WERI-Rb-1 (cell line): ENCODE measurements at regions not wholly inside any gene's neighbourhood (a gene's known extent, or its start where the extent isn't known, plus 50 kb on each side); places are given as distances from the start of the nearest gene placed in this dataset.

Source experiments
- DNase-seq: peaks from one replicate; pipeline ENCODE4 v3.0.0-alpha.2; 2020
- H3K27ac ChIP-seq: fragments of 250-450 bp; sonication (Bioruptor Pico); 2 replicates; pipeline ENCODE4 v1.5.1; 2020; ENCODE audit warnings: mild to moderate bottlenecking, moderate library complexity
- H3K27me3 ChIP-seq: fragments of 250-450 bp; sonication (Bioruptor Pico); 2 replicates; pipeline ENCODE4 v1.5.1; 2021; ENCODE audit warnings: mild to moderate bottlenecking, low read depth, moderate library complexity; ENCODE audit not compliant: insufficient read depth, severe bottlenecking
- H3K36me3 ChIP-seq: fragments of 250-450 bp; sonication (Bioruptor Pico); 2 replicates; pipeline ENCODE4 v1.5.1; 2020; ENCODE audit warnings: mild to moderate bottlenecking, moderate library complexity
- H3K4me3 ChIP-seq: 2 replicates; pipeline ENCODE4 v1.5.1; 2011; ENCODE audit warnings: low read depth, mild to moderate bottlenecking, control low read depth, low read length
- H3K9me3 ChIP-seq: fragments of 250-450 bp; sonication (Bioruptor Pico); 2 replicates; pipeline ENCODE4 v1.5.1; 2021; ENCODE audit warnings: mild to moderate bottlenecking, moderate library complexity; ENCODE audit not compliant: severe bottlenecking
- TF ChIP-seq, protein P1 (sequence below): IDR thresholded peaks from 2 replicates; pipeline ENCODE4 v1.5.1; 2011; ENCODE audit warnings: low read depth, mild to moderate bottlenecking, control low read depth, inconsistent platforms, low read length

DNA sequence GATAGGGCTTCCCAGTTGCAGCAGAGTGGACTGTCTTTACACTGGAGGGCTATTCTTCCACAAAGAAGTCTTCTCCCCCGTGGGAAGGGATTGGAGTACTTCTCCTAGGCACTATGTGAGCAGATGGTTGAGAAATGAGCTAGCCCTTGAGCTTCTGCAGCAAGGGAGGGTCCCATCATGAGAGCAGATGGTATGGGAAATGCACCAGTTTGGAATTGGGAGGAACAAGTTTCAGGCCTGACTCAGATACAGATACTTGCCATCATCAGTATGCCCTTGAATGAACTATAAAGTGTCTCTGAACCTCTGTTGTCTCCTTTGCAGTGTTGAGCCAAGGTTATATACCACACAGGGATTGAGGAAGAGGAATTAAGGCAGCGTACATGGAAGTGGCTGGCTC lies 757.4 kb downstream of the RNF144A start:
- H3K27me3 ChIP-seq = no peaks in the 10 kb centered on the region
- no peak overlapping the region for H3K4me3 ChIP-seq
- no peak overlapping the region for H3K27ac ChIP-seq
- H3K36me3 ChIP-seq = no peaks in the 10 kb centered on the region
- TF ChIP-seq, protein P1, sequence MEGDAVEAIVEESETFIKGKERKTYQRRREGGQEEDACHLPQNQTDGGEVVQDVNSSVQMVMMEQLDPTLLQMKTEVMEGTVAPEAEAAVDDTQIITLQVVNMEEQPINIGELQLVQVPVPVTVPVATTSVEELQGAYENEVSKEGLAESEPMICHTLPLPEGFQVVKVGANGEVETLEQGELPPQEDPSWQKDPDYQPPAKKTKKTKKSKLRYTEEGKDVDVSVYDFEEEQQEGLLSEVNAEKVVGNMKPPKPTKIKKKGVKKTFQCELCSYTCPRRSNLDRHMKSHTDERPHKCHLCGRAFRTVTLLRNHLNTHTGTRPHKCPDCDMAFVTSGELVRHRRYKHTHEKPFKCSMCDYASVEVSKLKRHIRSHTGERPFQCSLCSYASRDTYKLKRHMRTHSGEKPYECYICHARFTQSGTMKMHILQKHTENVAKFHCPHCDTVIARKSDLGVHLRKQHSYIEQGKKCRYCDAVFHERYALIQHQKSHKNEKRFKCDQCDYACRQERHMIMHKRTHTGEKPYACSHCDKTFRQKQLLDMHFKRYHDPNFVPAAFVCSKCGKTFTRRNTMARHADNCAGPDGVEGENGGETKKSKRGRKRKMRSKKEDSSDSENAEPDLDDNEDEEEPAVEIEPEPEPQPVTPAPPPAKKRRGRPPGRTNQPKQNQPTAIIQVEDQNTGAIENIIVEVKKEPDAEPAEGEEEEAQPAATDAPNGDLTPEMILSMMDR = no peak
- peaks cover 3% of the 10 kb centered on the region for H3K9me3 ChIP-seq
- DNase-seq = no peak

DNA sequence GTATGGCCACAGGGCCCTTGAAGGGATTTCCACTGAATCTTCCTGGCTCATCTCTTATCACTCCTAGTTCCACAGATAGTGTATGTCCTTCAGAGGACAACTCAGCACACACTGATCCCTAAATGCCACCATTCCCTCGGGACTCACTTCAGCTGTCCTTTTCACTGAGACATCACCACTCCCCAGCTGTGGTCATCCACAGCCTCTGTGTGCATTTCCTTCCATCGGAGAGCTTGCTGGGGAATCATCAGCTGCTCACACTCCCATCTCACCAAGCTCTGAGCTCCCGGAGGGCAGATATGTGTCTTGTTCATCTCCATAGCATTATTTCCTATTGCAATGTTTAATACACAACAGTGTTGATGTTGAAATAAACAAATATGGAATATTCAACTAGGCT lies 759.5 kb downstream of the RNF144A start:
- Histone ChIP-seq H3K4me3 (no peak overlapping the region), H3K27ac (no peak overlapping the region), H3K27me3 (no peaks in the 10 kb centered on the region), H3K9me3 (peaks cover 3% of the 10 kb centered on the region), H3K36me3 (no peaks in the 10 kb centered on the region)
- TF ChIP-seq, protein P1 = no peak
- DNase-seq = no peak

DNA sequence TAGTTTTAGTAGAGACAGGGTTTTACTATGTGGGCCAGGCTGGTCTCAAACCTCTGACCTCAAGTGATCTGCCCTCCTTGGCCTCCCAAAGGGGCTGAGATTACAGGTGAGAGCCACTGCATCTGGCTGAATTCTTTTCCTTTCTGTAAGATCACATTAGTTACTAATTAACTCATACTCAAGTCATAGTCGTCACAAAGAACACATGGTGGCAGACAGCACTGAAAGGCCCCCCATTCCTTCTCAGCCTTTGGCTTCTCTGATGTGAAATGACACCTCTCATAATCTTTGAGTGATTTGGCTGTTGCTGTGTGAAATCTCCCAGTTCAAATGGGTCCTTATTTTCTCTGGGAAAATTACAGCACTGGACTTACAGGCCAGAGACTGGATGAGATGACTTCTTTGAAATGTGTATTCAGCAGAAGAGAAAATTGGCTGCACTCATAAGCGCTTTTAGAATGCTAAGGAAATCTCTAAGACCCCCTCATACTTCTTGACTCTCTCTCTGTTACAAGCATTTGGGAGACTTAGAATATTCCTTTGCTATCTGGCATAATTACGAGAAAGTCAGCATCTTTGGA lies 764.8 kb downstream of the RNF144A start:
- no peak for DNase-seq
- no peak overlapping the region for H3K27ac ChIP-seq
- TF ChIP-seq, protein P1 = no peak
- H3K4me3 ChIP-seq = no peak overlapping the region
- no peaks in the 10 kb centered on the region for H3K9me3 ChIP-seq
- H3K36me3 ChIP-seq = no peaks in the 10 kb centered on the region
- H3K27me3 ChIP-seq = no peaks in the 10 kb centered on the region

DNA sequence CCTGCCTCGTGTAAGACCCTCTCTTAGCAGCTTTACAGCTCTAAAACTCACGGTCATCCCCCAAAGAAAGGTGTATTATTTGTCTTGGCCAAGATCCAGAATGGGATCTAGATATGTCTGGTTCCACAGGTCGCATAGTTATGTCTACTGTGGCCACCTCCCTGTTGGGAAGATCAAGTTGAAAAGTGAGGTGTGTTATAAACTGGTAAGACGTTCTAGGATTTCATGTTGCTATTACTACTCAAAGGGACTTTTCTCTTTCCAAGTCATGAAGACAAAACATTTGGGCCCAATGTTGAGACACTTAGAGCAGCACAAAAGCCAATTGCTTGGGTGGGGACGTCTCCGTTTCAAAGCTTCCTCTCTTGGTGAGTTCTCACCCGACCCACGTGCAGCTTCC lies 766.0 kb downstream of the RNF144A start:
- TF ChIP-seq, protein P1 = no peak
- DNase-seq = no peak

DNA sequence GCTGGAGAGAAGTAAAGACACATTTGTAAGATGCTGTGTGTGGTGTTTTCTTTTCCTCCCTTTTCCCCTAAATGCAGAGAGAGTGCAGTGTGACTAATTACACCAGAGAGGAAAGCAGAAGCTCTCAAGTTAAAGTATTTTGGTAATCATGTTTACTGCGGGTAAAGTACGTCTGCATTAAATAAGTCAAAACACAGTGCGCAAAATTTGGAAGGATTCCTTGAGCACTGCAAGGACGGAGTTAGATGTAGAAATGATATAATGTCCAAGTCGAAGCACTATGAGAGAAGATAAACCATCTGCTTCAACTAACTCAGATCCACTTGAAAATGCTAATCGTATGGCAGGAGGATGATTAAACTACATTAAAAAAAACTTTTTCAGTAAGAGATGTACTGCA lies 766.5 kb downstream of the RNF144A start:
- TF ChIP-seq, protein P1 = no peak
- Histone ChIP-seq H3K36me3 (no peaks in the 10 kb centered on the region), H3K9me3 (no peaks in the 10 kb centered on the region), H3K27me3 (no peaks in the 10 kb centered on the region), H3K4me3 (no peak overlapping the region), H3K27ac (no peak overlapping the region)
- DNase-seq = no peak

More for the DNA sequence above, 766.0 kb downstream of the RNF144A start:
- no peak overlapping the region for H3K27ac ChIP-seq
- H3K36me3 ChIP-seq = no peaks in the 10 kb centered on the region
- no peaks in the 10 kb centered on the region for H3K27me3 ChIP-seq
- no peak overlapping the region for H3K4me3 ChIP-seq
- no peaks in the 10 kb centered on the region for H3K9me3 ChIP-seq

DNA sequence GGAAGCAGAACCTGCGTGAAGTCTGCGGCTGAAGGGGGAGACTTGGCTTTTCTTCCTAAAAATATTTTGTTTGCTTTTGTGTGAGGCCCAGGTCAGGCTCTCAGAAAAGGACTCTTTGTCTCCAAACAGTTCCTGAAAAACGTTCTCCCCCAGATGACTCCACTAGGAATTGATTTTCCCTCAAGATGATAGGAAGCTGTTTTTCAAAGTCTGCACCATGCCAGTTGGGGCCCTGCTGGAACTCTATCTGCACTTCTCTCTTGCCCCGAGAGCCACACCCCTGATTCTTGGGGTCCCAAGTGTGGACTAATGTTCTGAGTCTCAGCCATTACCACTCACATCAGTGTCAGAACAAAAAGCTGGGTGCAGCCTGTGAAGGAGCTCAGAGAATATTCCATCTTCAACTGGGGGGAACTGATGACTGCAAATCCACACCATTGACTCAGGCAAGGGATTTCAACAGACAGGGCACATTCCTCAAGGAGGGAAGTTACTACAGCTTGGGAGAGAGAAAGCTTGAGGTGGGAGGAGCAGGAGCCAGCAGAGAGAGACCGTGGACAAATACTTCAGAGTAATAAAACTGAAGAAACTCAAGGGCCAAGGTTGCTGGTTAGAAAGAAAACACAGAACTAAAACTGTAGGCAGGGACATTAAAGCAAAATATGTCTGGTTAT lies 768.3 kb downstream of the RNF144A start:
- TF ChIP-seq, protein P1 = no peak
- H3K4me3 ChIP-seq = no peak overlapping the region
- H3K27ac ChIP-seq = no peak overlapping the region
- no peaks in the 10 kb centered on the region for H3K36me3 ChIP-seq
- no peak for DNase-seq
- H3K9me3 ChIP-seq = no peaks in the 10 kb centered on the region
- H3K27me3 ChIP-seq = no peaks in the 10 kb centered on the region
